A673 (cell line): ENCODE measurements at regions not wholly inside any gene's neighbourhood (a gene's known extent, or its start where the extent isn't known, plus 50 kb on each side); places are given as distances from the start of the nearest gene placed in this dataset.
A peak's percentile ranks its signal among the peaks of the same experiment; 100 is the strongest.

Source experiments
- BruUV-seq: library from RNA; stranded (reverse); fragments of 400-500 nt; replicated peaks from 2 replicates; lab custom pipeline; 2021; lab: Mats Ljungman, UMichigan
- CTCF ChIA-PET: fragments of 300-600 bp; sonication (Branson Sonifier 250); formaldehyde crosslinking; loops from one replicate; lab custom pipeline; 2022; ENCODE audit warnings: antibody characterized with exemption; lab: Charles Lee
- POLR2A ChIA-PET: fragments of 300-600 bp; sonication (Branson Sonifier 250); formaldehyde crosslinking; loops from one replicate; lab custom pipeline; 2022; ENCODE audit warnings: antibody characterized with exemption; ENCODE audit not compliant: low non-redundant PET; lab: Charles Lee
- DNase-seq: peaks from one replicate; pipeline ENCODE4 v3.0.0-alpha.2; 2015; ENCODE audit warnings: low spot score
- H3K27ac ChIP-seq: fragments of 200-600 bp; sonication (generic); 2 replicates; pipeline ENCODE4 v1.5.1; 2016; ENCODE audit warnings: mixed run types, low read depth, mild to moderate bottlenecking, mixed read lengths, antibody characterized with exemption, low read length; ENCODE audit not compliant: poor library complexity, severe bottlenecking
- H3K27me3 ChIP-seq: fragments of 200-600 bp; sonication (generic); replicated peaks from 2 replicates; pipeline ENCODE4 v1.6.1; 2017; ENCODE audit warnings: mixed run types, low read depth, mild to moderate bottlenecking, mixed read lengths, antibody characterized with exemption, low read length; ENCODE audit not compliant: insufficient read depth, poor library complexity
- H3K36me3 ChIP-seq: fragments of 200-600 bp; sonication (generic); 2 replicates; pipeline ENCODE4 v1.6.1; 2016; ENCODE audit warnings: mixed run types, mild to moderate bottlenecking, mixed read lengths, antibody characterized with exemption, low read length; ENCODE audit not compliant: insufficient read depth, poor library complexity, severe bottlenecking
- H3K4me1 ChIP-seq: fragments of 200-600 bp; sonication (generic); 2 replicates; pipeline ENCODE4 v1.6.1; 2017; ENCODE audit warnings: mixed run types, mild to moderate bottlenecking, mixed read lengths, antibody characterized with exemption, low read length; ENCODE audit not compliant: insufficient read depth, poor library complexity, severe bottlenecking
- H3K4me3 ChIP-seq: fragments of 200-600 bp; sonication (generic); 2 replicates; pipeline ENCODE4 v1.5.1; 2016; ENCODE audit warnings: low read depth, mixed run types, mild to moderate bottlenecking, mixed read lengths, low read length; ENCODE audit not compliant: poor library complexity, severe bottlenecking
- H3K9me3 ChIP-seq: fragments of 200-600 bp; sonication (generic); 2 replicates; pipeline ENCODE4 v1.6.1; 2016; ENCODE audit warnings: mixed run types, low read depth, mild to moderate bottlenecking, mixed read lengths, antibody characterized with exemption, low read length; ENCODE audit not compliant: poor library complexity, severe bottlenecking
- CTCF ChIP-seq: fragments of 300-800, 200-600 bp; sonication (generic); conservative IDR thresholded peaks from 2 replicates; pipeline ENCODE4 v1.5.1; 2017; ENCODE audit warnings: low read depth, mild to moderate bottlenecking, antibody characterized with exemption, low read length, moderate library complexity, mixed read lengths
- EZH2 ChIP-seq: fragments of 200-600 bp; sonication (generic); IDR thresholded peaks from 2 replicates; pipeline ENCODE4 v1.6.1; 2017; ENCODE audit warnings: borderline replicate concordance, low read depth, mild to moderate bottlenecking, mixed read lengths, antibody characterized with exemption, low read length; ENCODE audit not compliant: poor library complexity, severe bottlenecking
- intact Hi-C: fragments of 100-400 bp; cut with micrococcal nuclease; formaldehyde crosslinking; loops from one replicate; pipeline ENCODE4 v1.10.0; 2022; ENCODE audit not compliant: unreplicated experiment

DNA sequence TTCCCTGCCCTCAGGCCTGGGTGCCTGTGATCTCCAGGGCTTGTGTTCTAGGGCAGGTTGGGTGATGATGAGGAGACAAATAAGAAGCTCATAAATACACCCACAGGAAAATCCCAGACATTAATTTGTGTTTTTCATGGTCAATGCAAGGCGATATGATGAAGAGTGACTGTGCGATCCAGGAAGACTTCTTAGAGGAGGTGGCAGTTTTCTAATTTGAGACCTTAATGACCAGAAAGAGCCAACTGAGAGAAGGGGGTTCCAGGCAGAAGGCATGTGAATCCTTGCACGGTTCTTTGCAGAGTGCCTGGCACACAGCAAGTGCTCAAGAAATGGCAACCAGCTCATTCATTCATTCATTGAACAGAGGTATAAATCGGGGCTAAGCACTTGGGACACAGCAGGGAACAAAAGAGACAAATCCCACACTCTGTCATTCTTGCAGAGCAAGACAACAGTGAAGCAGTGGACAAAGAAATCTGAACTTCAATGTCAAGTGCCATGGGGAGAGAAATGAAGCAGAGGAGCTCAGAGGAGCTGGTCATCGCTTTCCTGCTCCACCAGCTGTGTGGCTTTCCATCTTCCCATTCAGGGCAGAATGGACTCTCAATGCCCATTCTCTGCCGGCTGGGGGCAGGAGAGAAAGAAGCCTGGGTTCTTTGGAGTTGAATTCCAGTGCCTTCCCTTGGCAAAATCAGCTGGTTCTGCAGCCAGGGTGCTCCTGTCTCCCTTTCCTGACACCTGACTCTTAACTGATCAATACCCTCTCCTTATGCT, 128.3 kb downstream of the AACS start:
- DNase-seq = peak; percentile 26
- BruUV-seq = no TSS peak
- Histone ChIP-seq H3K9me3 (no peaks in the 10 kb centered on the region), H3K36me3 (no peaks in the 10 kb centered on the region), H3K27ac (no peak overlapping the region), H3K4me3 (no peak overlapping the region), H3K4me1 (peaks cover 9% of the 10 kb centered on the region), H3K27me3 (peaks cover 16% of the 10 kb centered on the region)
- intact Hi-C loops = no loop called here
- CTCF ChIA-PET = no interaction called here
- POLR2A ChIA-PET = no interaction called here
- no peak for TF ChIP-seq EZH2
- peak; percentile 26; the same call in 1 of the 2 replicates for TF ChIP-seq CTCF

- intact Hi-C loops = no loop called here
- BruUV-seq = no TSS peak
- ChIA-PET POLR2A (no interaction called here), CTCF (no interaction called here)
- Histone ChIP-seq H3K4me3 (no peak overlapping the region), H3K27ac (no peak overlapping the region), H3K27me3 (peaks cover 9% of the 10 kb centered on the region), H3K36me3 (no peaks in the 10 kb centered on the region), H3K4me1 (peaks cover 2% of the 10 kb centered on the region), H3K9me3 (no peaks in the 10 kb centered on the region)
- DNase-seq = peak; percentile 29
- TF ChIP-seq EZH2 (no peak), CTCF (no peak)
Measured at GRCh38 chr12:125194163-125194773, 129.0 kb downstream of the AACS start.

DNA sequence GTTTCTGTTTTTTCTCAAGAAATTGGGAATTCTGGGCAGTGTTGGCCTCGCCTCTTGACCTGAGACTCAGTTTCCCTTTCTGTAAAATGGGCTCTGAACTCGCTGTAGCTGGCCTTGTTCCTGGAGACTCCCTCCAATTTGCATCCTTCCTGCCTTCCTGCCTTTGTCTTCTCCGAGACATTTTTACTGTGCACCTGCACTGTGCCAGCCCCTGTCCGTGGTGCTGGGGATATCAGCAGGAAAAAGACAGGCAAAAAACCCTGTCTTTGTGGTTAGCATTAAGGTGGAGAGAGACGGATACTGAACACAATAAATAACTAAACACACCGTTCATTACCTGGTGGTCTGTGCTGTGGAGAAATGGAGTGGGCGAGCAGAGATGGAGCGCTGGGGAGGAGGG, 129.8 kb downstream of the AACS start:
- DNase-seq = no peak
- intact Hi-C loops = no loop called here
- no peaks in the 10 kb centered on the region for H3K36me3 ChIP-seq
- TF ChIP-seq EZH2 = no peak
- TF ChIP-seq CTCF = no peak
- BruUV-seq = no TSS peak
- peaks cover 7% of the 10 kb centered on the region for H3K27me3 ChIP-seq
- H3K27ac ChIP-seq = no peak overlapping the region
- CTCF ChIA-PET = no interaction called here
- no peak overlapping the region for H3K4me3 ChIP-seq
- H3K9me3 ChIP-seq = no peaks in the 10 kb centered on the region
- H3K4me1 ChIP-seq = no peaks in the 10 kb centered on the region
- POLR2A ChIA-PET = no interaction called here
